DND-41 (cell line): ENCODE measurements at regions not wholly inside any gene's neighbourhood (a gene's known extent, or its start where the extent isn't known, plus 50 kb on each side); places are given as distances from the start of the nearest gene placed in this dataset.

Experiments
- CTCF ChIP-seq: IDR thresholded peaks from 2 replicates; pipeline ENCODE4 v1.5.1; 2012; ENCODE audit warnings: borderline replicate concordance, low read length, moderate library complexity, mild to moderate bottlenecking; ENCODE audit not compliant: poor library complexity, severe bottlenecking; ENCODE audit errors: extremely low read depth
- EZH2 ChIP-seq: IDR thresholded peaks from 3 replicates; pipeline ENCODE4 v1.6.1; 2012; ENCODE audit warnings: borderline replicate concordance, low read depth, mild to moderate bottlenecking, moderate library complexity, low read length, inconsistent platforms; ENCODE audit not compliant: severe bottlenecking

- TF ChIP-seq CTCF (no peak), EZH2 (no peak)
Measured at GRCh38 chr14:30431552-30431951, 127.4 kb upstream of the G2E3 start.
